Activated CD8-positive, alpha-beta T cell treated with anti-CD3 and anti-CD28 coated beads, Interleukin-2, amount 10 ng/mL, durations not matched to agents 7 days and 5 days (primary cell): ENCODE measurements at regions not wholly inside any gene's neighbourhood (a gene's known extent, or its start where the extent isn't known, plus 50 kb on each side); places are given as distances from the start of the nearest gene placed in this dataset.
A peak's percentile ranks its signal among the peaks of the same experiment; 100 is the strongest.

Experiments
- ATAC-seq: fragments of 150-1000 bp; cut with Tn5 transposase; one replicate; pipeline ENCODE4 v1.10.0; 2021; ENCODE audit warnings: moderate library complexity
- CTCF ChIA-PET: fragments of 350-600 bp; sonication (Branson Sonifier 250); formaldehyde crosslinking; loops from one replicate; lab custom pipeline; 2021; ENCODE audit warnings: antibody characterized with exemption; lab: Charles Lee
- POLR2A ChIA-PET: fragments of 350-600 bp; sonication (Branson Sonifier 250); formaldehyde crosslinking; loops from one replicate; lab custom pipeline; 2021; ENCODE audit warnings: antibody characterized with exemption; lab: Charles Lee
- DNase-seq: peaks from one replicate; pipeline ENCODE4 v3.0.0-alpha.2; 2020
- H3K27ac Mint-ChIP-seq: one replicate; pipeline ENCODE4 v1.8.0; 2021; ENCODE audit warnings: mild to moderate bottlenecking, mixed read lengths
- H3K27me3 Mint-ChIP-seq: one replicate; pipeline ENCODE4 v1.8.0; 2021; ENCODE audit warnings: low read depth, mixed read lengths
- H3K36me3 Mint-ChIP-seq: one replicate; pipeline ENCODE4 v1.8.0; 2021; ENCODE audit warnings: low read depth, mixed read lengths
- H3K4me1 Mint-ChIP-seq: one replicate; pipeline ENCODE4 v1.8.0; 2021; ENCODE audit warnings: low read depth, mixed read lengths
- H3K4me3 Mint-ChIP-seq: one replicate; pipeline ENCODE4 v1.8.0; 2021; ENCODE audit warnings: mild to moderate bottlenecking, mixed read lengths
- H3K9me3 Mint-ChIP-seq: one replicate; pipeline ENCODE4 v1.8.0; 2022; ENCODE audit warnings: mixed read lengths; ENCODE audit not compliant: insufficient read depth

- ChIA-PET POLR2A (no interaction called here), CTCF (interaction anchor here (0.8 to 6.0 kb wide), 5 partner anchors 10 to 244 kb away, joined by 3 to 42 read pairs (median 8); partner anchors contain the start of gene MGAT5B)
- ATAC-seq (no peak), DNase-seq (no peak)
- Mint-ChIP-seq H3K27ac (no peak overlapping the region), H3K9me3 (no peaks in the 10 kb centered on the region), H3K4me1 (peaks cover 1% of the 10 kb centered on the region), H3K27me3 (peaks cover 22% of the 10 kb centered on the region), H3K36me3 (no peaks in the 10 kb centered on the region), H3K4me3 (no peak overlapping the region)
Measured at GRCh38 chr17:77068915-77069314, 71.9 kb upstream of the SEC14L1 start.

GRCh38 chr17:77070888-77071279 is 69.9 kb upstream of the SEC14L1 start:
- ChIA-PET CTCF (interaction anchor here (1.7 kb wide), 1 partner anchor 15 kb away, joined by 6 read pairs; no protein-coding TSS in a partner anchor), POLR2A (no interaction called here)
- H3K27ac Mint-ChIP-seq = no peak overlapping the region

GRCh38 chr17:77071925-77072490 is 68.8 kb upstream of the SEC14L1 start:
- Mint-ChIP-seq H3K27me3 (peaks cover 28% of the 10 kb centered on the region), H3K4me1 (no peaks in the 10 kb centered on the region), H3K4me3 (no peak overlapping the region), H3K36me3 (no peaks in the 10 kb centered on the region), H3K27ac (no peak overlapping the region), H3K9me3 (no peaks in the 10 kb centered on the region)
- DNase-seq (no peak), ATAC-seq (no peak)
- POLR2A ChIA-PET = interaction anchor here (0.6 to 0.7 kb wide), 2 partner anchors 60 to 120 kb away, joined by 3 to 4 read pairs; no protein-coding TSS in a partner anchor
- CTCF ChIA-PET = interaction anchor here (0.8 to 2.8 kb wide), 4 partner anchors 15 to 206 kb away, joined by 3 to 12 read pairs (median 3); no protein-coding TSS in a partner anchor

More at GRCh38 chr17:77070888-77071279, 69.9 kb upstream of the SEC14L1 start:
- Mint-ChIP-seq H3K9me3 (no peaks in the 10 kb centered on the region), H3K36me3 (no peaks in the 10 kb centered on the region), H3K4me1 (peaks cover 1% of the 10 kb centered on the region), H3K4me3 (no peak overlapping the region), H3K27me3 (peaks cover 25% of the 10 kb centered on the region)
- DNase-seq (no peak), ATAC-seq (no peak)

DNA sequence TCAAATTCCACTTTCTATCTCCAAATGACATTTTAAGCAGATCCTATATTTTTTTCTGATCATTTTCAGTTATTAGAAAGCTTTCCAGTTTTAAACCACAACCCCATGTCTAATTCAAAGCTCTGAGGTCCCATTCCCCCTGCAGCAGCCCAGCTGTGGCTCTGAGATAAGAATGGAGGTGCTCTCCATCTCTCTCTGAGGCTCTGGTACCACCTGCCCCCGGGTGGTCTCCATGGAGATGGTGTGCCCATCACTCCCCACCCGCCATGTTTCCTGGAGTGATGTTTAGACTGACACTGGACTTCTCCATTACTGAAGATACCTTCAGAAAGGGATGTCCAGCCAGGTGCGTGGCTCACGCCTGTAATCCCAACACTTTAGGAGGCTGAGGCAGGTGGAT is 68.1 kb upstream of the SEC14L1 start:
- no peak overlapping the region for H3K4me3 Mint-ChIP-seq
- ChIA-PET CTCF (interaction anchor here (0.8 to 2.8 kb wide), 4 partner anchors 14 to 207 kb away, joined by 3 to 12 read pairs (median 3); no protein-coding TSS in a partner anchor), POLR2A (interaction anchor here (0.6 to 0.7 kb wide), 2 partner anchors 59 to 120 kb away, joined by 3 to 4 read pairs; no protein-coding TSS in a partner anchor)
- no peaks in the 10 kb centered on the region for H3K9me3 Mint-ChIP-seq
- DNase-seq = no peak
- ATAC-seq = no peak
- no peak overlapping the region for H3K27ac Mint-ChIP-seq
- H3K4me1 Mint-ChIP-seq = no peaks in the 10 kb centered on the region
- peaks cover 29% of the 10 kb centered on the region for H3K27me3 Mint-ChIP-seq
- H3K36me3 Mint-ChIP-seq = no peaks in the 10 kb centered on the region

DNA sequence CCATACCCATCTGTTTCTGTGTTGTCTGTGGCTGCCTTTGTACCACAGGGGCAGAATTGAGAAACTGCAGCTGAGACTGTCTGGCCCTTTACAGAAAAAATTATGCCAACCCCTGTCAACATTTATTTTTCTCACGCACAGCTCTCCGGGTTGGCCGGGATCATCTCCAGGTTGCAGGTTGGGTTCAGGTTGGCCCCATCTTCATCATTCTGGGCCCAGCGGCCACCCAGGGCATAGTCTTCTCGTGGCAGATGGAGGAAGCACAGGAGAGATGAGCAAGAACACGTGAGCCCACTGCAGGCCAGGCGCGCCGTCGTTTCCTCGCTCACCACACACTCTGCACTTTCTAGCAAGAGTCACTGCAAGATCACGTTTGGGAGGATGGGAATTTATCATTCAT is 66.1 kb upstream of the SEC14L1 start:
- peaks cover 23% of the 10 kb centered on the region for H3K27me3 Mint-ChIP-seq
- no peaks in the 10 kb centered on the region for H3K4me1 Mint-ChIP-seq
- no peak for ATAC-seq
- H3K27ac Mint-ChIP-seq = no peak overlapping the region
- ChIA-PET POLR2A (interaction anchor here (0.6 kb wide), 1 partner anchor 20 kb away, joined by 3 read pairs; no protein-coding TSS in a partner anchor), CTCF (interaction anchor here (2.8 kb wide), 1 partner anchor 18 kb away, joined by 12 read pairs; no protein-coding TSS in a partner anchor)
- no peak for DNase-seq
- no peaks in the 10 kb centered on the region for H3K36me3 Mint-ChIP-seq
- H3K4me3 Mint-ChIP-seq = no peak overlapping the region
- no peaks in the 10 kb centered on the region for H3K9me3 Mint-ChIP-seq

DNA sequence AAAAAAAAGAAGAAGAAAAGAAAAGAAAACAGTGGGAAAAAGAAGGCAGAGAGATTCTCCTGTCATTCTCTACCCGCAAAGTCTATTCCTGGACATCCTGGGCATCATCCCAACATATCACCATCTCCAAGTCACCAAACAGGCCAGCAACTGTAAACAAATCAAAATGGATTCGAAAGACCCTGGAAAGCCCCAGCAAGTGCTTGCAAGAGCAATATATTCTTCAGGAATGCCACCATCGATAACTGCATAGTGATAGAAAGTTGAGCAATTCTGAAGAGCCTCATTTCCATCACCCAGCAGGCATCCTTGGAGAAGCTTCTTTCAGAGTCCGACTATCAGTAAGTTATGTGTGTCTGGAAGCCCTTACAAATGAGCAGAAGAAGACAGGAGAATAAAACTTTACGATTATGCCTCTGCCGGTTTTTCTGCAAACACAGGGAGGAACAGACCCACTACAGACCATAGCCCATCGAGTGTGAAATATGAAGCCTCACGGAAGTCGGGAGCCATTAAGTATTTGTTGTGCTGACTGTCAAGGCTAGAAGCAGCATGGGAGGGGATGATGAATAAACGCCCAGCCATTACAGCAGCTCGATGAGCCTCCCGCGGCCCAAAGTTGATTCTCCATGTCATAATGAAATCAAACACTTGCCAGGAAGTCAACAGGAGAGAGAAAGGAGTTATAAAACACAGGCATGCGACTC is 64.5 kb upstream of the SEC14L1 start:
- no peak for ATAC-seq
- no peak for DNase-seq
- CTCF ChIA-PET = interaction anchor here (0.7 kb wide), 1 partner anchor 10 kb away, joined by 3 read pairs; no protein-coding TSS in a partner anchor
- Mint-ChIP-seq H3K9me3 (no peaks in the 10 kb centered on the region), H3K36me3 (no peaks in the 10 kb centered on the region), H3K27ac (no peak overlapping the region), H3K4me3 (no peak overlapping the region), H3K4me1 (no peaks in the 10 kb centered on the region), H3K27me3 (peaks cover 23% of the 10 kb centered on the region)
- POLR2A ChIA-PET = no interaction called here

GRCh38 chr17:77083531-77083930 is 57.2 kb upstream of the SEC14L1 start:
- Mint-ChIP-seq H3K4me3 (no peak overlapping the region), H3K4me1 (peaks cover 25% of the 10 kb centered on the region), H3K36me3 (peaks cover 2% of the 10 kb centered on the region), H3K27me3 (no peaks in the 10 kb centered on the region), H3K9me3 (no peaks in the 10 kb centered on the region), H3K27ac (no peak overlapping the region)
- no peak for DNase-seq
- POLR2A ChIA-PET = no interaction called here
- no peak for ATAC-seq
- CTCF ChIA-PET = interaction anchor here (1.1 to 1.4 kb wide), 2 partner anchors 17 to 164 kb away, joined by 3 to 4 read pairs; no protein-coding TSS in a partner anchor

GRCh38 chr17:77085926-77086432 is 54.8 kb upstream of the SEC14L1 start:
- POLR2A ChIA-PET = interaction anchor here (0.9 kb wide), 1 partner anchor 54 kb away, joined by 3 read pairs; no protein-coding TSS in a partner anchor
- H3K4me3 Mint-ChIP-seq = peak overlapping the region; percentile 33
- no peak for DNase-seq
- H3K27me3 Mint-ChIP-seq = no peaks in the 10 kb centered on the region
- peaks cover 46% of the 10 kb centered on the region for H3K4me1 Mint-ChIP-seq
- H3K27ac Mint-ChIP-seq = peak overlapping the region; percentile 69
- CTCF ChIA-PET = interaction anchor here (0.6 to 5.9 kb wide), 12 partner anchors 20 to 313 kb away, joined by 3 to 36 read pairs (median 4); no protein-coding TSS in a partner anchor
- ATAC-seq = peak; percentile 5
- peaks cover 21% of the 10 kb centered on the region for H3K36me3 Mint-ChIP-seq
- no peaks in the 10 kb centered on the region for H3K9me3 Mint-ChIP-seq

DNA sequence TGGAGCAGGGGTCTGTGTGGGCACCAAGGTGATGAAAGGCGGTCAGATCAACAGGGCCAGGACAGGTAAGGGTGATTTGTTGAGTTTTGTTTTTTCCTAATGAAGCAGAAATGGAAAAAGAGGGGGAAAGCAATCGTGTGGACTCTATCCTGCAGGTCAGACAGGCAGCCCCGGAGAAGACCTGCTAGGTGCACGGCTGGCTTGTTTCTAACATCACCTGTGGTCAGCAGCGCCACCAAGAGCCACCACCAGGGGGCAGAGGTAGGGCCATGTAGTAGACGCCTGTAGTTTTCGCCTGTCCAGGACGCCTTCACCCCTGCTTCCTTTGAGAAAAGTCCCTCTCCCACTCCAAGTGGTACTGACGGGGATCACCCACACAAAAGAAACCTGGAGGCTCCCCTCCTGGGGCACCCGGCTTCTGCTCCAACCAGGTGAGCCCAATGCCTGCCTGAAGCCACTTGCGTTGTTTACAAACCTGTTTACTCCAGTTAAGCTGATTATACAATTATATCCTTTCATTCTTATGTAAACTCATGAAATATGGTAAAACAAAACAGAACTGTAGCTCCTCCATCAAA is 54.2 kb upstream of the SEC14L1 start:
- ATAC-seq (peak; percentile 50), DNase-seq (peak; percentile 85)
- ChIA-PET CTCF (interaction anchor here (0.6 to 5.9 kb wide), 31 partner anchors 12 to 349 kb away, joined by 3 to 41 read pairs (median 4); partner anchors contain the start of genes MGAT5B, SEC14L1 and SRSF2), POLR2A (interaction anchor here (0.9 kb wide), 1 partner anchor 53 kb away, joined by 3 read pairs; no protein-coding TSS in a partner anchor)
- Mint-ChIP-seq H3K36me3 (peaks cover 26% of the 10 kb centered on the region), H3K9me3 (no peaks in the 10 kb centered on the region), H3K27me3 (no peaks in the 10 kb centered on the region), H3K4me1 (peaks cover 51% of the 10 kb centered on the region), H3K4me3 (peak overlapping the region; percentile 33), H3K27ac (peak overlapping the region; percentile 69)

DNA sequence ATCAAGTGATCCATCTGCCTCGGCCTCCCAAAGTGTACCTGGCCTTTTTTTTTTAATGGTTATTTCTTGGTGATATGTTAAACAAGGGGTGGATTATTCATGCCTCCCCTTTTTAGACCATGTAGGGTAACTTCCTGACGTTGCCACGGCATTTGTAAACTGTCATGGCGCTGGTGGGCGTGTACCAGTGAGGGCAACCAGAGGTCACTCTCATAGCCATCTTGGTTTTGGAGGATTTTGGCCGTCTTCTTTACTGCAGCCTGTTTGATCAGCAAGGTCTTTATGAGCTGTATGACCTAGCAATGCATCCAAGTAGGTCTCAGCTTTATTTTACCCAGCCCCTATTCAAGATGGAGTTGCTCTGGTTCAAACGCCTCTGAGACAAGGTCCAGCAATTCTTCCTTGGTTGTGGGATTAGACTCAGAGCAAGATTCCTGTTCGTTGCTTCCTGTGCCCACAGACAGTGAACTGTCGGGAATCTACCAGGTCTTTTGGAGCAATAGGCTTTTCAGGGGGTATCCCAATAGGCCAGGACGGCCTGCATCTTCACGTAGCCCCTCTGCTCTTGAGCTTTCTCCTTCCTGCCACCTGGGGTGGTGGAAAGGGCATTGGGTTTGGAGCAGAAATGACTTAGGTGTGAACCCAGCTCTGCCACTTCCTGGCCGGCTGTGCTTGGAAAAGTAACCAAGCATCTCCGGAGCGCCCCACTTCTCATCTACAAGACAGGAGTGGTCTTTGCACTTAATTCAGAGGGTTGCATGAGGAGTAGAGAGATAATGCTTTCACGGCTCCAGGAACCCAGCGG is 52.9 kb upstream of the SEC14L1 start:
- ATAC-seq = no peak
- peaks cover 34% of the 10 kb centered on the region for H3K36me3 Mint-ChIP-seq
- ChIA-PET CTCF (interaction anchor here (0.8 to 5.9 kb wide), 34 partner anchors 9 to 926 kb away, joined by 3 to 41 read pairs (median 4); partner anchors contain the start of genes METTL23, MGAT5B, SEC14L1 and SRSF2), POLR2A (interaction anchor here (0.7 to 2.6 kb wide), 11 partner anchors 9 to 371 kb away, joined by 3 to 18 read pairs (median 4); partner anchors contain the start of gene SEC14L1)
- H3K27ac Mint-ChIP-seq = peak overlapping the region; percentile 97
- no peak for DNase-seq
- peaks cover 58% of the 10 kb centered on the region for H3K4me1 Mint-ChIP-seq
- no peaks in the 10 kb centered on the region for H3K9me3 Mint-ChIP-seq
- peak overlapping the region; percentile 91 for H3K4me3 Mint-ChIP-seq
- no peaks in the 10 kb centered on the region for H3K27me3 Mint-ChIP-seq
